ENCODE measurements at regions not wholly inside any gene's neighbourhood (a gene's known extent, or its start where the extent isn't known, plus 50 kb on each side); places are given as distances from the start of the nearest gene placed in this dataset.
"Not testable (repeated sequence)": the region's sequence is repeated elsewhere in the genome, so short reads cannot be mapped to it uniquely, and the experiment has no call there.

- WGBS, 2 donors: 60 to 66% methylated on average over 4 of the region's 4 CpGs
- no peaks in the 10 kb centered on the region for H3K27me3 ChIP-seq
- no peaks in the 10 kb centered on the region for H3K4me1 ChIP-seq
- H3K27ac ChIP-seq: no peak overlapping the region
- TF ChIP-seq POLR2A (IDR thresholded peaks at IDR 0.05) (no peak), POLR2AphosphoS5 (IDR thresholded peaks at IDR 0.05) (no peak), CTCF (IDR thresholded peaks at IDR 0.05) (no peak), EP300 (IDR thresholded peaks at IDR 0.05) (no peak)
- H3K9me3 ChIP-seq: no peaks in the 10 kb centered on the region
- no peaks in the 10 kb centered on the region for H3K36me3 ChIP-seq
- no peak overlapping the region for H3K4me3 ChIP-seq
- no peak for DNase-seq
- no peak for ATAC-seq (ENCODE audit: low FRiP score in 2 of 2)
These were observed 207.4 kb upstream of the WSB1 start for GRCh38 chr17:27086526-27086925.

GRCh38 chr17:27087935-27088766, 205.8 kb upstream of the WSB1 start:
- Histone ChIP-seq H3K4me1 (no peaks in the 10 kb centered on the region), H3K27me3 (no peaks in the 10 kb centered on the region), H3K9me3 (no peaks in the 10 kb centered on the region), H3K36me3 (no peaks in the 10 kb centered on the region), H3K27ac (no peak overlapping the region), H3K4me3 (no peak overlapping the region)
- no peak for DNase-seq
- TF ChIP-seq CTCF (IDR thresholded peaks at IDR 0.05): no peak
- TF ChIP-seq EP300 (IDR thresholded peaks at IDR 0.05): no peak
- TF ChIP-seq POLR2A (IDR thresholded peaks at IDR 0.05): no peak
- no peak for TF ChIP-seq POLR2AphosphoS5 (IDR thresholded peaks at IDR 0.05)
- 66 to 78% methylated on average over 5 of the region's 5 CpGs for WGBS, 2 donors
- no peak for ATAC-seq (ENCODE audit: low FRiP score in 2 of 2)

- H3K4me1 ChIP-seq: no peaks in the 10 kb centered on the region
- no peak for DNase-seq
- H3K27ac ChIP-seq: no peak overlapping the region
- WGBS, 2 donors: 56 to 61% methylated on average over 8 of the region's 8 CpGs
- ATAC-seq (ENCODE audit: low FRiP score in 2 of 2): no peak
- TF ChIP-seq POLR2AphosphoS5 (IDR thresholded peaks at IDR 0.05) (no peak), CTCF (IDR thresholded peaks at IDR 0.05) (no peak), EP300 (IDR thresholded peaks at IDR 0.05) (no peak), POLR2A (IDR thresholded peaks at IDR 0.05) (no peak)
- no peaks in the 10 kb centered on the region for H3K36me3 ChIP-seq
- H3K9me3 ChIP-seq: no peaks in the 10 kb centered on the region
- no peak overlapping the region for H3K4me3 ChIP-seq
- H3K27me3 ChIP-seq: no peaks in the 10 kb centered on the region
These were observed 205.2 kb upstream of the WSB1 start for GRCh38 chr17:27088767-27089078.

- not testable (repeated sequence) for ATAC-seq (ENCODE audit: low FRiP score in 2 of 2); H3K36me3 ChIP-seq; H3K9me3 ChIP-seq; H3K4me3 ChIP-seq; H3K4me1 ChIP-seq; H3K27me3 ChIP-seq; H3K27ac ChIP-seq
- DNase-seq: peak in 1 of 2 donors; percentile 26
- WGBS, 2 donors: 66 to 67% methylated on average over 29 of the region's 29 CpGs
These were observed 204.6 kb upstream of the WSB1 start for GRCh38 chr17:27089079-27089928.

- H3K9me3 ChIP-seq: no peaks in the 10 kb centered on the region
- DNase-seq (no peak), ATAC-seq (ENCODE audit: low FRiP score in 2 of 2) (no peak)
- no peak overlapping the region for H3K4me3 ChIP-seq
- 92 to 100% methylated on average over 1 of the region's 1 CpG for WGBS, 2 donors
- no peak overlapping the region for H3K27ac ChIP-seq
- no peaks in the 10 kb centered on the region for H3K27me3 ChIP-seq
- no peaks in the 10 kb centered on the region for H3K36me3 ChIP-seq
- H3K4me1 ChIP-seq: no peaks in the 10 kb centered on the region
- TF ChIP-seq EP300 (IDR thresholded peaks at IDR 0.05) (no peak), CTCF (IDR thresholded peaks at IDR 0.05) (no peak), POLR2A (IDR thresholded peaks at IDR 0.05) (no peak), POLR2AphosphoS5 (IDR thresholded peaks at IDR 0.05) (no peak)
These were observed 204.0 kb upstream of the WSB1 start for GRCh38 chr17:27089929-27090247.

- H3K9me3 ChIP-seq; H3K4me3 ChIP-seq; H3K27me3 ChIP-seq; H3K27ac ChIP-seq; ATAC-seq (ENCODE audit: low FRiP score in 2 of 2); H3K4me1 ChIP-seq; H3K36me3 ChIP-seq: not testable (repeated sequence)
- peak in 1 of 2 donors; percentile 29 for DNase-seq
- WGBS, 2 donors: 75 to 93% methylated on average over 7 to 10 of the region's 10 CpGs
These were observed 203.4 kb upstream of the WSB1 start for GRCh38 chr17:27090450-27091042.

Measured in upper lobe of left lung (tissue), 6 donors.